Pulmonary artery endothelial cell (primary cell): ENCODE measurements at regions not wholly inside any gene's neighbourhood (a gene's known extent, or its start where the extent isn't known, plus 50 kb on each side); places are given as distances from the start of the nearest gene placed in this dataset.

Source experiments
- DNase-seq: peaks from one replicate; pipeline ENCODE4 v3.0.0-alpha.2; 2011; ENCODE audit warnings: low read depth, low spot score

GRCh38 chr5:2607598-2607997 is 143.9 kb downstream of the IRX2 start:
- no peak for DNase-seq

- no peak for DNase-seq
Observed at GRCh38 chr5:2603272-2603575, 148.3 kb downstream of the IRX2 start.

GRCh38 chr5:2602451-2603271 is 148.8 kb downstream of the IRX2 start:
- DNase-seq, result no peak

- DNase-seq, result no peak
Observed at GRCh38 chr5:2598503-2598902, 153.0 kb downstream of the IRX2 start.

- no peak for DNase-seq
Observed at GRCh38 chr5:2594701-2595100, 156.8 kb downstream of the IRX2 start.

GRCh38 chr5:2592766-2593165 is 158.7 kb downstream of the IRX2 start:
- DNase-seq, result no peak

GRCh38 chr5:2591777-2592453 is 159.6 kb downstream of the IRX2 start:
- no peak for DNase-seq

GRCh38 chr5:2588850-2589501 is 162.5 kb downstream of the IRX2 start:
- DNase-seq, result no peak

- DNase-seq, result no peak
Observed at GRCh38 chr5:2587189-2588031, 164.1 kb downstream of the IRX2 start.

- DNase-seq, result no peak
Observed at GRCh38 chr5:2586016-2586715, 165.3 kb downstream of the IRX2 start.

- DNase-seq, result no peak
Observed at GRCh38 chr5:2584579-2585269, 166.8 kb downstream of the IRX2 start.

- no peak for DNase-seq
Observed at GRCh38 chr5:2582507-2582906, 169.0 kb downstream of the IRX2 start.

- DNase-seq, result no peak
Observed at GRCh38 chr5:2582106-2582505, 169.4 kb downstream of the IRX2 start.

- no peak for DNase-seq
Observed at GRCh38 chr5:2581418-2581817, 170.1 kb downstream of the IRX2 start.

- DNase-seq, result no peak
Observed at GRCh38 chr5:2579126-2579525, 172.4 kb downstream of the IRX2 start.

GRCh38 chr5:2577312-2578036 is 174.0 kb downstream of the IRX2 start:
- no peak for DNase-seq

- no peak for DNase-seq
Observed at GRCh38 chr5:2576823-2577222, 174.7 kb downstream of the IRX2 start.

GRCh38 chr5:2575871-2576270 is 175.6 kb downstream of the IRX2 start:
- no peak for DNase-seq

- no peak for DNase-seq
Observed at GRCh38 chr5:2575292-2575691, 176.2 kb downstream of the IRX2 start.

GRCh38 chr5:2574155-2574554 is 177.3 kb downstream of the IRX2 start:
- no peak for DNase-seq
